DOHH2 (cell line): ENCODE measurements at regions not wholly inside any gene's neighbourhood (a gene's known extent, or its start where the extent isn't known, plus 50 kb on each side); places are given as distances from the start of the nearest gene placed in this dataset.

Experiments
- CTCF ChIP-seq: fragments of 200-600 bp; sonication (generic); IDR thresholded peaks from one replicate; pipeline ENCODE4 v1.5.1; 2014; ENCODE audit warnings: antibody characterized with exemption, mild to moderate bottlenecking, low read depth, low read length; ENCODE audit not compliant: poor library complexity, severe bottlenecking
- EZH2phosphoT487 ChIP-seq: fragments of 200-600 bp; sonication (generic); IDR thresholded peaks from 2 replicates; pipeline ENCODE4 v1.6.1; 2017; ENCODE audit warnings: borderline replicate concordance, mild to moderate bottlenecking, antibody characterized with exemption, low read length, moderate library complexity, mixed read lengths

DNA sequence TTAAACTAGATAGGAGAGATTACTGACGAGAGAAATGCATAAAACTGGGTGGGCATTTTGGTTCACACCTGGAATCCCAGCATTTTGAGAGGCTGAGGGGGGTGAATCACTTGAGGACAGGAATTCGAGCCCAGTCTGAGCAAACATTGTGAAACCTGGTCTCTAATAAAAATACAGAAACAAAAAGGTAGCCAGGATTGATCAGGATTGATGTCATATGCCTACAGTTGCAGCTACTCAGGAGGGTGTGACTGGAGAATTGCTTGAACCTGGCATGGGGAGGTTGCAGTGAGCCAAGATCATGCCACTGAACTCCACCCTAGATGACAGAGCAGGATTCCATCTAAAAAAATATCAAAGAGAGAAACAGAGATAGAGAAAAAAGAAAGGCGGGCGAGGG is 751.7 kb upstream of the AMELY start:
- TF ChIP-seq CTCF (no peak), EZH2phosphoT487 (no peak)
